Astrocyte of the cerebellum (primary cell): ENCODE measurements at regions not wholly inside any gene's neighbourhood (a gene's known extent, or its start where the extent isn't known, plus 50 kb on each side); places are given as distances from the start of the nearest gene placed in this dataset.

Experiments
- DNase-seq: peaks from one replicate; pipeline ENCODE4 v3.0.0-alpha.2; 2011; ENCODE audit warnings: low read depth
- H3K4me3 ChIP-seq: 2 replicates; pipeline ENCODE4 v1.5.1; 2011; ENCODE audit warnings: mild to moderate bottlenecking, low read depth, low read length, moderate library complexity
- CTCF ChIP-seq: IDR thresholded peaks from 2 replicates; pipeline ENCODE4 v1.5.1; 2012; ENCODE audit warnings: low read length, low read depth, moderate library complexity, mild to moderate bottlenecking; ENCODE audit errors: missing control alignments
- in situ Hi-C: cut with HindIII; loops from 2 replicates; pipeline ENCODE4 v1.10.0; 2017; ENCODE audit warnings: low sequenced_read_pairs

DNA sequence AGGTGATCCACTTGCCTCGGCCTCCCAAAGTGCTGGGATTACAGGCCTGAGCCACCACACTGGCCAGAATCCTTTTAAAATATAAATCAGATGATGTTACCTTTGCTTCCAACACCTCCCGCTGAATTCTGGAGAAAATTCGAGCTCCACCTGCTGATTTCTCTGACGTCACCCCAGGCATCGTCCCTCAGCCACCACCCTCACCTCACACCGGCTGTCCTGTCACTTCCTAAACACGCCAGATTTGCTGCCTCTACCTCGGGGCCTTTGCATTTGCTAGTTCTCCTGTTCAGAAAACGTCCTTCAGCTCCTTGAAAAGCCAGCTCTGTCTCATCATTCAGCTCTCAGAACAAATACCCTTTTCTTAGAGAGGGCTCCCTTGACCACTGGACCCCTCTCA is 57.9 kb downstream of the FBXO2 start:
- no peak for DNase-seq
- in situ Hi-C loops, result no loop called here
- no peak for TF ChIP-seq CTCF
- H3K4me3 ChIP-seq, result no peak overlapping the region

DNA sequence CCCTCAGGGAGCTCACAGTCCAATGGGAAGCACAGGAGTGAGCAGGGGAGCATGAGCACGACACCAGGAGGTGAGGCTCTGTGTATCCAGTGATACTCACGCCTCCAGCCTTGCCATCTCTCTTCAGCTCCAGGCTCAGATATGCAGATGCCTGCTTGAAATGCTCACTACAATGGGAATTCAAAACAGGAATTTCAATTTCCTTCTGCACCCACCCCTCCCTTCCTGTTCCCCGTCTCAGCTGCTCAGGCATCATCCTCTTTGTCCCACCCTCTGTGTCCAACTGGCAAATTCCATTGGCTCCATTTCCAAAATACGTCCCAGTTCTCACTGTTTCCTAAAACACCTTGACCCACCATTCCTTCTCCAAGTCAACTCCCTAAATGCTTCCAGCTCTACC is 58.9 kb downstream of the FBXO2 start:
- in situ Hi-C loops, result no loop called here
- DNase-seq, result no peak
- no peak for TF ChIP-seq CTCF
- no peak overlapping the region for H3K4me3 ChIP-seq

DNA sequence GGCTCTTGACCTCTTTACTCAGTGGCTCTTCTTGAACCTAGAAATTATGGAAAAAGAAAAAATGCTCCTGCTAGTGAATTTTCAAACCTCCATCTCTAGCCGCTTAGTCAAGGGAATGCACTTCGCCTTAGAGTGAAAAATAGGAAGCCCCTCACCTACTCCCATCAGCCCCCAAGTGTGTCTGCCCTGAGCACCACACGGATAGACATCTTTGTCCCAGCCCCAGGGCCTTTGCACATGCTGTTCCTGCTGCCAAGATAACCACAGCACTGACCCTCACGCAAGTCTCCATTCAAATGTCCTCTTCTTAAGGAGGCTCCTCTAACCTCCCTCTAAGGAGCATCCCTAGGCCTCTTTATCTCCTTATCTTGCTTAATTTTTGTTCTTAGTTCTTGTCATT is 59.6 kb downstream of the FBXO2 start:
- in situ Hi-C loops, result no loop called here
- H3K4me3 ChIP-seq, result no peak overlapping the region
- DNase-seq, result no peak
- TF ChIP-seq CTCF, result no peak

DNA sequence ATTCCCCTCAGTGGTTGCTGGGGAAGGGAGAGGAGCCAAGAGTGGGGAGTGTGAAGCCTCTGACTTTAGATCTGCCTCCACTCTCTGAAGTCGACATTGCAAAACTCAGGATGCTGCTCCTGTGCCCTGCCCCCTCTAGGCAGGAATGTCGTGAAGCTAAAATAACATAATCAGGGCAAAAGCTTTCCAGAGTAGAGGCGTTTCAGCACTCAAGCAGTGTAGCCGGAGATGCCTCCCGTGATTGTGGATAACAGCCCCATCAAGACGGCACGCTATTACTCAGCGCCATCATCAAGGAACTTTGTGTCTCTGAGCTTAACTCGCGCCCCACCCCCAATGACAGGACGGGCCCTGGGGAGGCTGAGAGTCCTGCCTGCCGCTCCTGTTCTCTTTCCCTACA is 60.0 kb downstream of the FBXO2 start:
- DNase-seq, result no peak
- in situ Hi-C loops, result no loop called here
- TF ChIP-seq CTCF, result peak; percentile 10
- no peak overlapping the region for H3K4me3 ChIP-seq

- in situ Hi-C loops, result no loop called here
- H3K4me3 ChIP-seq, result no peak overlapping the region
- no peak for DNase-seq
- no peak for TF ChIP-seq CTCF
Observed at GRCh38 chr1:11592752-11593151, 61.5 kb downstream of the FBXO2 start.

DNA sequence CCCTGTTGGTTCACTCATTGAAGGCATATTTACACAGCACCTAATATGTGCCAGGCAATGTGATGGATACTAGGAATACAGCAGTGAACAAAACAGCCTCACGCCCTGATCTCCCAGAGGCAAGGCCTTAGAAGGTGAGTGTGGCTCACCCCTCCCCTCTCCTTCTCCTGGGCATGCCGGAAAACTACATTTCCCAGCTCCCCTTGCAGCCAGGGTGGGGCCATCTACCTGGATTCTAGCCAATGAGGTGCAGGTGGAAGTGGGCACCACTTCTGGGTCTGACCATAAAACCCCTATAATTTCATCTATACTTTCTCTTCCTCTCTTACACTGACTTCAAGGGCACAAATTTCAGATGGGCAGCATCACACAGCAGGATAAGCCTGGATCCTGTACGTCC is 63.8 kb downstream of the FBXO2 start:
- DNase-seq, result no peak
- in situ Hi-C loops, result no loop called here
- no peak overlapping the region for H3K4me3 ChIP-seq
- no peak for TF ChIP-seq CTCF
